SK-N-MC (cell line): ENCODE measurements at regions not wholly inside any gene's neighbourhood (a gene's known extent, or its start where the extent isn't known, plus 50 kb on each side); places are given as distances from the start of the nearest gene placed in this dataset.

ENCODE experiments used
- DNase-seq: peaks from one replicate; pipeline ENCODE4 v3.0.0-alpha.2; 2011; ENCODE audit warnings: low read depth, low spot score
- H3K27ac ChIP-seq: fragments of 200-600 bp; sonication (generic); 2 replicates; pipeline ENCODE4 v1.5.1; 2016; ENCODE audit warnings: mixed run types
- H3K36me3 ChIP-seq: fragments of 200-600 bp; sonication (generic); 2 replicates; pipeline ENCODE4 v1.6.1; 2017; ENCODE audit warnings: antibody characterized with exemption, low read length, mixed read lengths; ENCODE audit not compliant: insufficient read depth
- H3K4me3 ChIP-seq: fragments of 200-600 bp; sonication (generic); 2 replicates; pipeline ENCODE4 v1.5.1; 2016
- H3K9ac ChIP-seq: fragments of 200-600 bp; sonication (generic); 2 replicates; pipeline ENCODE4 v1.8.0; 2017; ENCODE audit warnings: mixed run types, mixed read lengths; ENCODE audit not compliant: insufficient read length
- H3K9me3 ChIP-seq: fragments of 200-600 bp; sonication (generic); 2 replicates; pipeline ENCODE4 v1.6.1; 2017; ENCODE audit warnings: low read depth, mild to moderate bottlenecking, antibody characterized with exemption, low read length, moderate library complexity, mixed read lengths
- EZH2 ChIP-seq: fragments of 200-600 bp; sonication (generic); IDR thresholded peaks from one replicate; pipeline ENCODE4 v1.6.1; 2017; ENCODE audit warnings: antibody characterized with exemption
- FOXP2 ChIP-seq: optimal IDR thresholded peaks from 2 replicates; pipeline ENCODE3; 2011; ENCODE audit warnings: mild to moderate bottlenecking, moderate library complexity; ENCODE audit not compliant: insufficient read depth; ENCODE audit errors: extremely low read length, control extremely low read depth
- POLR2AphosphoS5 ChIP-seq: IDR thresholded peaks from 2 replicates; pipeline ENCODE4 v1.6.1; 2012; ENCODE audit warnings: mild to moderate bottlenecking, low read depth, low read length, borderline replicate concordance

DNA sequence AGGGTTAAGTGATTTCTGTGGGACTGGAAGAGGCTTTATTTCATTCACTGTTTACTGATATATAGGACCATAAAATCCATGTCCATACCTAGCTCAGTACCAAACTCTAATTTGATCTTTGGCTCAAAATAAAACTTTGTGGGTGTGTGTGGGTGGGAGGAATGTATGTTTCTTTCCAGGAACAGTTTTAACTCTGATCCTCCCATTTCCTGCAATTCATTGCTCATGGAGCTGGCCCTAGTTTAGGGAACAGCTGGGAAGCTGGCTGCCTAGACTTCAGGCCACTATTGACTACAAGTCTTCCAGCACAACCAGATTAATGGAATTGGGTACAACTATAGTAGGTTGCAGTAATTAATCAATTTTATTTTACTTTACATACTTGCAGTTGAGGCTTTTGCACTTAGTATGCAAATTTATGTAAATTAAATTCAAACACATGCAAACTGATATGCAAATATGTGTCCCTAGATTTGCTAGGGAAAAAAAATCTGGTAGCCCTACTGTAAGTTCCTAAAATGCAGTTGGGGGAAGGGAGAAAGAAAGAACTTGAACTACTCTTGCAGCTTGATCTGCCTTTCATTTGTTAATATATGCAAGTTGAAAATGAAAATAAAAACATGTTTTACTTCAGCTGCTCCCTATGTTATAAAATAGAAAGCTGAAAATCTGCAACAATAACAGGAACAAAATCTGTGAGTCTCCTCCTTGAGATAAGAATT is 1070.3 kb upstream of the CELF4 start:
- H3K36me3 ChIP-seq = no peaks in the 10 kb centered on the region
- DNase-seq = no peak
- no peak overlapping the region for H3K4me3 ChIP-seq
- no peak overlapping the region for H3K27ac ChIP-seq
- H3K9me3 ChIP-seq = no peaks in the 10 kb centered on the region
- no peak for TF ChIP-seq FOXP2
- TF ChIP-seq EZH2 = no peak
- TF ChIP-seq POLR2AphosphoS5 = no peak
- no peak overlapping the region for H3K9ac ChIP-seq

DNA sequence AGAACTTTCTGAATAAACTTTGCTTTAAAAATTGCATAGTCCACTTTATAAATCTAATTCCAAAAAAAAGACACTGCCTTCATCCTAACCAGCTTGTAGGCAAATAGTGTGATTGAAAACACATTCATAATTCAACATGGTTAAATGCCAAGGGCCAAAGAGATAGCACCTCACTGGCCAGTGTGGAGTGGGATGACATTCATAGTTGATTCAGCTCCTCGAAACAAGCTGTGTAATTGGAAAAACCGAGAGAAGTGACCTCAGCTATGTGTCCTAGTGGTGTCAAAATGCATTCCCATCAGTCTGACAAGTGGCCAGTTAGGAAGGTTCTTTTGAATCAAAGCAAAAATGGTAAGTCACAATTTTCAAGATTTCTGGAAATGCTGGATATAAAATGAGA is 1068.5 kb upstream of the CELF4 start:
- no peak for DNase-seq
- Histone ChIP-seq H3K9ac (no peak overlapping the region), H3K27ac (no peak overlapping the region), H3K36me3 (no peaks in the 10 kb centered on the region), H3K9me3 (no peaks in the 10 kb centered on the region), H3K4me3 (no peak overlapping the region)
- no peak for TF ChIP-seq POLR2AphosphoS5
- TF ChIP-seq FOXP2 = no peak
- TF ChIP-seq EZH2 = no peak

DNA sequence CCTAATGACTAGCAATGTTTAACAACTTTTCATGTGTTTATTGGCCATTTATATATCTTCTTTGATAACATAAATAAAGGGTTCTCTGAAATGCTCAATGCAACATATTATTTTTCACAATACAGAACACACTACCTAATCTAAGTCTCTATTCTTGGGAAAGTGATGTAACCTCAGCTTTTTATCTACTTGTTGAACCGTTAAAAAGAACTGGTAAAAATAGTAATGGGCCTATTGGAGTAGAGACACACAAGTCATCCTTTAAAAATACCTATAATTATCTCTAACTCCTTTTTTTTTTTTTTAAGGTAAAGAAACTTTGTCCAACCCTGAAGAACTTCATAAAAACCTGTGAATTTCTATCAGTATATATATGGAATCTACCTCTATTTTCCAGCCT is 1067.7 kb upstream of the CELF4 start:
- H3K9ac ChIP-seq = no peak overlapping the region
- H3K36me3 ChIP-seq = no peaks in the 10 kb centered on the region
- H3K27ac ChIP-seq = no peak overlapping the region
- no peak for TF ChIP-seq POLR2AphosphoS5
- no peak for TF ChIP-seq EZH2
- TF ChIP-seq FOXP2 = no peak
- no peak for DNase-seq
- H3K4me3 ChIP-seq = no peak overlapping the region
- no peaks in the 10 kb centered on the region for H3K9me3 ChIP-seq

DNA sequence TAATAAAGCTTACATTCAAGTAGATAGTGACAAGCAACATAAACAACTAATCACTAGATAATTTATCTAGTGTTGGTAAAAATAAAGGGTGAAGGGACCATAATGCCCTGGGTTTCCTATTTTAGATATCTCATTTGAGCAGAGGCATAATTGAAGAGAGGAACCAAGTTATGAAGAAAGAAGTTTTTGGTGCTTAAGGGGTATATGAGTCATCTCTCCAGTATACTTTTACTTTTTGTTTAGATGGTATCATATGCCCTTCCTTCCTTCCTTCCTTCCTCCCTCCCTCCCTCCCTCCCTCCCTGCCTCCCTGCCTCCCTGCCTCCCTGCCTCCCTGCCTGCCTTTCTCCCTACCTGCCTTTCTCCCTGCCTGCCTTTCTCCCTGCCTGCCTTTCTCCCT is 1053.5 kb upstream of the CELF4 start:
- TF ChIP-seq EZH2 (no peak), POLR2AphosphoS5 (no peak), FOXP2 (no peak)
- Histone ChIP-seq H3K36me3 (no peaks in the 10 kb centered on the region), H3K9me3 (no peaks in the 10 kb centered on the region), H3K27ac (no peak overlapping the region), H3K9ac (no peak overlapping the region), H3K4me3 (no peak overlapping the region)
- DNase-seq = no peak

DNA sequence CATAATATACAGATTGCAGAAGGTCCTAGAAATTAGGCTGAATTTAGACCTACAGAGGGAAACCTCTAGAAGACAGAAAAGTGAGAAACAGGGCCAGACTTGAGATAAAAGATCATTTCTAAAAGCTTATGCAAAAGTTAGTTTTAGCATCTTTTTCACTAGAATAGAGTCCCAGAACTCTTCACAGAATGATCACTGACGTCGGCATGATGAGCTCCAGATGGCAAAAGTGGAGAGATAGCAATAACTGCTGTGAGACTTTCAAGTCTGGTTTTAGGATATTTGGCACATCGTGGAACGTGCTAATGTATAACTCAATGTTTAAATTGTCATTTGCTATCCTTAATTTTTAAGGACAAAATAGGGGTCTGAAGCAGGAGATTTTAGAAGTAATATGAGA is 1050.7 kb upstream of the CELF4 start:
- TF ChIP-seq EZH2 (no peak), POLR2AphosphoS5 (no peak), FOXP2 (no peak)
- Histone ChIP-seq H3K36me3 (no peaks in the 10 kb centered on the region), H3K27ac (no peak overlapping the region), H3K9ac (no peak overlapping the region), H3K4me3 (no peak overlapping the region), H3K9me3 (no peaks in the 10 kb centered on the region)
- DNase-seq = no peak

DNA sequence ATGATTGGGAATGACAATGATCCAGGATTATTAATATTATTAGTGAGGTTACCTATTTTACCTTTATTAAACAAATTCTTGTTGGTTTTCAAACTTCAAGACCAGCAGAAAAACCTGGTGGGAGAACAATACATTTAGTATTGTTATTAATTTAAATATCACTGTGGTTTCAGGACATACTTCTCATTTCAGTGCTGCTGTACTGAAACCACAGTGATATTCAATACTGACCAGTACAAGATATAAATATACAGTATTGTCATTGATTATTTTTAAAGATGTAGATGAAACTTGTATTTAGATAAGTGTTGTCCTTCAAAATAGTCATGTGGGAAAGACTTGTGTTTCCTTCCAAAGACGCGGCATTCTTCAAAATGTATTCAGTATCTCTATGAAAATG is 1047.3 kb upstream of the CELF4 start:
- DNase-seq = no peak
- Histone ChIP-seq H3K9me3 (no peaks in the 10 kb centered on the region), H3K27ac (no peak overlapping the region), H3K4me3 (no peak overlapping the region), H3K36me3 (no peaks in the 10 kb centered on the region), H3K9ac (no peak overlapping the region)
- TF ChIP-seq POLR2AphosphoS5 (no peak), FOXP2 (no peak), EZH2 (no peak)

DNA sequence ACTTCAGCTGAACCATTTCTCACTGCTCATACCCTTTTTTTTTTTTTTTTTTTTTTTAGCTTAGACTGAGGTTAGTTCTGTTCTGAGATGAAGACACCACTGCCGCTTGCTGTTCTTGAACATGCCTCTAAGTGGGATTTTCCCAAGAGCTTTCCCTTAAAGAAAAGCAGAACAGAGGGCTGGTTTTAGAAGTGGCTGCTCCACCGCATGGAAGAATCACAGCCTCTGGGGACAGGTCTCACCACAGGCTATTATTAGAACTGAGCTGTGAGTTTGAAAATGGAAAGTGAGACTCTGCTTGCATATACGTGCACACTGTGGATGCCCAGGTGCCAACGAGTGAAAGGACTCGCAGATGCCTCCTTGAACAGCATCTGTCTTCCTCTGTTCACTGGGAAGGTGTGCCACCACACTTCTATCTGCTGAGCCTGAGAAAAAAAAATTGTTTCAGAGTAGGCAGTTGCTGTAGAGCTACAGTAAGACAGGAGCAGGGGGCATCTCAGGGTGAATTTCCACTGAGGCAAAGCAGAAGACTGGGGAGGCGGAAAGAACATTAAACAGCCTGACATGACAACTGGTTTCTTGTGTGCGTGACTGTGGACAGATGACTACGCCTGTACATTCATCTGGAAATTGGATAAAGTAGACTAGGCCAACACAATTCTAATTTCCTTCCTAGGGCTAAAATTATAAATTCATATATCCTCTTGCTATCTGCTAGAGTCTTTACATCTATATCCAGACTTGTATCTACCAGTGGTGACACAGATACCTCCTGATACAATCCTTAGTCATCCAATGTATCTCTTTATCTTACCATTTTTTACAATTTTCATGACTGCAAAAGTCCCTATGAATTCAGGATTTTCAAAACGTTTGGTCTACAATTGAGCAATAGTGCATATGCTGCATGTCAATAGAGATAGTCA is 1045.7 kb upstream of the CELF4 start:
- no peak overlapping the region for H3K9ac ChIP-seq
- TF ChIP-seq EZH2 = no peak
- no peak for TF ChIP-seq FOXP2
- TF ChIP-seq POLR2AphosphoS5 = no peak
- DNase-seq = no peak
- no peak overlapping the region for H3K27ac ChIP-seq
- H3K4me3 ChIP-seq = no peak overlapping the region
- H3K9me3 ChIP-seq = no peaks in the 10 kb centered on the region
- no peaks in the 10 kb centered on the region for H3K36me3 ChIP-seq

DNA sequence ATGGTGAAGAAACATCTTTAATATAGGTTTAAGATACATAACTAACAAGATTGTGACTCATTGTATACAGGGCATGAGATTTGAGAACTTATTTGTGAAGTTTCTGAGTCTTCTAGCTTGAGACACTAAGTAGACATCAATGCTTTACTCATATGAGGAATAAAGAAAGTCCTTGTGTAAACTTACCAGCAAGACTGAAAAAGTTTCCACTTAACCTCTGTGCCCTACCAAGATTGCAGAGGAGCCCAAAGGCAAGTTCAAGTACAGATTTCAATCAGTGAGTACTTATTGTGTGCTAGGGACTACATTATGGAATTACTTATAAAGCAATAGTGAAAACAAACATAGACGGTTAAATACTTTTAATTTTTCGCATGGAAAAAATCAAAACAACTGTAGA is 1041.2 kb upstream of the CELF4 start:
- Histone ChIP-seq H3K9ac (no peak overlapping the region), H3K4me3 (no peak overlapping the region), H3K36me3 (no peaks in the 10 kb centered on the region), H3K9me3 (no peaks in the 10 kb centered on the region), H3K27ac (no peak overlapping the region)
- no peak for DNase-seq
- TF ChIP-seq POLR2AphosphoS5 (no peak), FOXP2 (no peak), EZH2 (no peak)

DNA sequence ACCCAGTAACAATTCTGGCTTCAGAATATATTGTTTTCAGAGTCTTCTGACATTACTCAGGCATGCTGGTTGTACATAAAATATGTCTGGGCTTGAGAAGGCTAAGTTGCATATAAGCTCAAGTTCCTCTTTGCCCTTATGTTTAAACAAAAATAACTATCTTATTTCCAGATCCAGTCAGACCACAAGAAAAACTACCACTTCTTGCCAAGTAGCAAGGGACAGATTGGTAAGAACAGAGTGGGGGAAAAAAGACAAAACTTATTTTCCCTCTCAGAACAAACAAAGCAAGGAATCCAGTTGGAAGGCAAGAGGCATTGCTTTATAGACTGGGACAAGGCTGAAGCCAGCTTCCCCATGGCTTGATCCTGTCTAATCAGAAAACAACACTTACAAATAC is 1036.7 kb upstream of the CELF4 start:
- Histone ChIP-seq H3K36me3 (no peaks in the 10 kb centered on the region), H3K9ac (no peak overlapping the region), H3K9me3 (no peaks in the 10 kb centered on the region), H3K27ac (no peak overlapping the region), H3K4me3 (no peak overlapping the region)
- no peak for DNase-seq
- TF ChIP-seq POLR2AphosphoS5 (no peak), FOXP2 (no peak), EZH2 (no peak)
